ENCODE measurements at regions not wholly inside any gene's neighbourhood (a gene's known extent, or its start where the extent isn't known, plus 50 kb on each side); places are given as distances from the start of the nearest gene placed in this dataset.

GRCh38 chr9:116027511-116027910 lies 126.1 kb upstream of the PAPPA start:
- no peaks in the 10 kb centered on the region for H3K36me3 ChIP-seq (ENCODE audit: insufficient read depth, low read length)
- H3K79me2 ChIP-seq (ENCODE audit: insufficient read depth, low read length): no peaks in the 10 kb centered on the region
- H3K9me3 ChIP-seq (ENCODE audit: insufficient read depth, low read length, severe bottlenecking): no peaks in the 10 kb centered on the region
- no peak overlapping the region for H3K4me3 ChIP-seq (ENCODE audit: low read depth in 1 of 2, low read length in 2 of 2)
- H3K4me2 ChIP-seq (ENCODE audit: insufficient read depth, low read length): no peak overlapping the region
- no peak overlapping the region for H3K9ac ChIP-seq (ENCODE audit: low read depth, low read length)
- no peak overlapping the region for H2AFZ ChIP-seq (ENCODE audit: low read depth, low read length)
- no peaks in the 10 kb centered on the region for H4K20me1 ChIP-seq (ENCODE audit: insufficient read depth, low read length)
- ATAC-seq (ENCODE audit: insufficient read depth, low read depth) (no peak), DNase-seq (no peak)
- H3K4me1 ChIP-seq (ENCODE audit: insufficient read depth, low read length): no peaks in the 10 kb centered on the region
- no peak overlapping the region for H3K27ac ChIP-seq (ENCODE audit: low read length)
- no peaks in the 10 kb centered on the region for H3K27me3 ChIP-seq (ENCODE audit: insufficient read depth, low read length, poor library complexity)
- TF ChIP-seq CTCF (IDR thresholded peaks at IDR 0.05; ENCODE audit: borderline replicate concordance, extremely low read depth, low read length, poor library complexity, severe bottlenecking) (no peak), EZH2 (IDR thresholded peaks at IDR 0.05; ENCODE audit: borderline replicate concordance, low read depth, low read length, severe bottlenecking) (no peak)

- H3K27ac ChIP-seq (ENCODE audit: low read length): no peak overlapping the region
- H2AFZ ChIP-seq (ENCODE audit: low read depth, low read length): no peak overlapping the region
Measured at GRCh38 chr9:116027951-116028350, 125.6 kb upstream of the PAPPA start.

GRCh38 chr9:116030517-116030916 lies 123.1 kb upstream of the PAPPA start:
- Histone ChIP-seq H3K27ac (ENCODE audit: low read length) (no peak overlapping the region), H3K4me1 (ENCODE audit: insufficient read depth, low read length) (no peaks in the 10 kb centered on the region), H3K9ac (ENCODE audit: low read depth, low read length) (no peak overlapping the region), H3K79me2 (ENCODE audit: insufficient read depth, low read length) (no peaks in the 10 kb centered on the region), H3K36me3 (ENCODE audit: insufficient read depth, low read length) (no peaks in the 10 kb centered on the region), H3K9me3 (ENCODE audit: insufficient read depth, low read length, severe bottlenecking) (no peaks in the 10 kb centered on the region), H3K27me3 (ENCODE audit: insufficient read depth, low read length, poor library complexity) (no peaks in the 10 kb centered on the region), H4K20me1 (ENCODE audit: insufficient read depth, low read length) (no peaks in the 10 kb centered on the region), H2AFZ (ENCODE audit: low read depth, low read length) (no peak overlapping the region), H3K4me2 (ENCODE audit: insufficient read depth, low read length) (no peak overlapping the region), H3K4me3 (ENCODE audit: low read depth in 1 of 2, low read length in 2 of 2) (no peak overlapping the region)
- no peak for TF ChIP-seq CTCF (IDR thresholded peaks at IDR 0.05; ENCODE audit: borderline replicate concordance, extremely low read depth, low read length, poor library complexity, severe bottlenecking)
- no peak for TF ChIP-seq EZH2 (IDR thresholded peaks at IDR 0.05; ENCODE audit: borderline replicate concordance, low read depth, low read length, severe bottlenecking)
- DNase-seq: no peak
- ATAC-seq (ENCODE audit: insufficient read depth, low read depth): no peak

More at GRCh38 chr9:116027951-116028350, 125.6 kb upstream of the PAPPA start:
- Histone ChIP-seq H3K4me2 (ENCODE audit: insufficient read depth, low read length) (no peak overlapping the region), H3K4me3 (ENCODE audit: low read depth in 1 of 2, low read length in 2 of 2) (no peak overlapping the region), H3K4me1 (ENCODE audit: insufficient read depth, low read length) (no peaks in the 10 kb centered on the region), H3K9ac (ENCODE audit: low read depth, low read length) (no peak overlapping the region), H4K20me1 (ENCODE audit: insufficient read depth, low read length) (no peaks in the 10 kb centered on the region), H3K36me3 (ENCODE audit: insufficient read depth, low read length) (no peaks in the 10 kb centered on the region), H3K9me3 (ENCODE audit: insufficient read depth, low read length, severe bottlenecking) (no peaks in the 10 kb centered on the region), H3K79me2 (ENCODE audit: insufficient read depth, low read length) (no peaks in the 10 kb centered on the region), H3K27me3 (ENCODE audit: insufficient read depth, low read length, poor library complexity) (no peaks in the 10 kb centered on the region)
- TF ChIP-seq EZH2 (IDR thresholded peaks at IDR 0.05; ENCODE audit: borderline replicate concordance, low read depth, low read length, severe bottlenecking) (no peak), CTCF (IDR thresholded peaks at IDR 0.05; ENCODE audit: borderline replicate concordance, extremely low read depth, low read length, poor library complexity, severe bottlenecking) (no peak)
- DNase-seq (no peak), ATAC-seq (ENCODE audit: insufficient read depth, low read depth) (no peak)

Measured in DND-41 (cell line).